Panc1 (cell line): ENCODE measurements at regions not wholly inside any gene's neighbourhood (a gene's known extent, or its start where the extent isn't known, plus 50 kb on each side); places are given as distances from the start of the nearest gene placed in this dataset.

ENCODE experiments used
- ATAC-seq: fragments of 200-7000 bp; cut with Tn5 transposase; 2 replicates; pipeline ENCODE4 v1.9.1; 2020; ENCODE audit warnings: mild to moderate bottlenecking, moderate library complexity
- BruUV-seq: library from RNA; stranded (reverse); fragments of 400-500 nt; replicated peaks from 2 replicates; lab custom pipeline; 2021; lab: Mats Ljungman, UMichigan
- CTCF ChIA-PET: fragments of 300-600 bp; sonication (Branson Sonifier 250); formaldehyde crosslinking; loops from one replicate; lab custom pipeline; 2022; ENCODE audit warnings: antibody characterized with exemption; lab: Charles Lee
- POLR2A ChIA-PET: fragments of 300-600 bp; sonication (Branson Sonifier 250); formaldehyde crosslinking; loops from one replicate; lab custom pipeline; 2022; ENCODE audit warnings: antibody characterized with exemption; lab: Charles Lee
- DNase-seq: peaks from one replicate; pipeline ENCODE4 v3.0.0-alpha.2; 2010; ENCODE audit warnings: low read depth, low spot score
- H3K27ac ChIP-seq: 2 replicates; pipeline ENCODE4 v1.5.1; 2011; ENCODE audit warnings: mild to moderate bottlenecking, low read length, inconsistent platforms
- H3K27me3 ChIP-seq: fragments of 200-500 bp; sonication (Bioruptor generic); 2 replicates; pipeline ENCODE4 v1.6.0; 2014; ENCODE audit warnings: low read length, inconsistent platforms; ENCODE audit not compliant: control insufficient read depth, insufficient read depth
- H3K36me3 ChIP-seq: fragments of 200-500 bp; sonication (Bioruptor generic); 2 replicates; pipeline ENCODE4 v1.5.1; 2014; ENCODE audit warnings: inconsistent platforms, mild to moderate bottlenecking, low read length, moderate library complexity; ENCODE audit not compliant: control insufficient read depth, insufficient read depth
- H3K4me1 ChIP-seq: 2 replicates; pipeline ENCODE4 v1.5.1; 2011; ENCODE audit warnings: inconsistent platforms, mild to moderate bottlenecking, low read length, moderate library complexity; ENCODE audit not compliant: control insufficient read depth, insufficient read depth
- H3K4me3 ChIP-seq, 2 experiments: 2 replicates each; pipeline ENCODE4 v1.5.1; 2011 to 2012; ENCODE audit warnings: low read depth in 2 of 2, low read length in 2 of 2, mild to moderate bottlenecking in 2 of 2, inconsistent platforms in 1 of 2, moderate library complexity in 1 of 2
- H3K9me3 ChIP-seq: fragments of 200-500 bp; sonication (Bioruptor generic); 2 replicates; pipeline ENCODE4 v1.5.1; 2014; ENCODE audit warnings: low read depth, mild to moderate bottlenecking, inconsistent platforms, low read length, moderate library complexity; ENCODE audit not compliant: control insufficient read depth, insufficient read depth
- POLR2AphosphoS5 ChIP-seq: IDR thresholded peaks from 2 replicates; pipeline ENCODE4 v1.6.1; 2012; ENCODE audit warnings: mild to moderate bottlenecking, low read depth, low read length, moderate library complexity
- SIN3A ChIP-seq: IDR thresholded peaks from 2 replicates; pipeline ENCODE4 v1.6.1; 2012; ENCODE audit warnings: low read depth, mild to moderate bottlenecking, low read length, moderate library complexity, borderline replicate concordance; ENCODE audit not compliant: insufficient read depth
- TCF7L2 ChIP-seq: IDR thresholded peaks from 2 replicates; pipeline ENCODE4 v1.6.1; 2011; ENCODE audit warnings: mild to moderate bottlenecking, low read depth, low read length, inconsistent platforms
- in situ Hi-C: cut with HindIII; loops from 2 replicates; pipeline ENCODE4 v1.10.0; 2016; ENCODE audit warnings: low sequenced_read_pairs, low pct_unique_long_range_greater_than_20kb
- intact Hi-C: fragments of 100-400 bp; cut with micrococcal nuclease; formaldehyde crosslinking; loops from one replicate; pipeline ENCODE4 v1.10.0; 2022; ENCODE audit not compliant: unreplicated experiment
- TF ChIP-seq, protein P1 (sequence below): fragments of 450-650 bp; IDR thresholded peaks from 2 replicates; pipeline ENCODE4 v1.5.1; 2017; ENCODE audit warnings: mild to moderate bottlenecking
- TF ChIP-seq, protein P2 (sequence below), 2 experiments: IDR thresholded peaks; 2 replicates each; pipeline ENCODE4 v1.6.1; 2011 to 2012; ENCODE audit warnings: low read depth in 2 of 2, control low read depth in 1 of 2, low read length in 1 of 2, mild to moderate bottlenecking in 1 of 2, moderate library complexity in 1 of 2; ENCODE audit not compliant: insufficient read depth in 1 of 2

DNA sequence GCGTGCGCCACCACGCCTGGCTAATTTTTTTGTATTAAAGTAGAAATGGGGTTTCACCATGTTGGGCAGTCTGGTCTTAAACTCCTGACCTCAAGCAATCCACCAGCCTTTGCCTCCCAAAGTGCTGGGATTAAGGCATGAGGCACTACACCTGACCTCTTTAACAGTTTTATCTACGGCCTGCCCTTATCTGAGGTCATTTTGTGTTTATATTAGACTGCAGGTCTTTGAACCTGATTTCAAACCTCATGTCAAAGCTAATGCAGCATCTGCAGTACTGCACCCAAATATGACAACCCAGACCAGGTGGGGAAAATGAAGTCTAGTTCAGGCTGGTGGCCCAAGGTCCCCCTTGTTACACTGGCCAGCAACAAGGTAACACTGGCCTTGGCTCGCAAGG lies 89.3 kb upstream of the ARMC2 start:
- peaks cover 11% of the 10 kb centered on the region for H3K27me3 ChIP-seq
- ATAC-seq = no peak
- BruUV-seq = no TSS peak

DNA sequence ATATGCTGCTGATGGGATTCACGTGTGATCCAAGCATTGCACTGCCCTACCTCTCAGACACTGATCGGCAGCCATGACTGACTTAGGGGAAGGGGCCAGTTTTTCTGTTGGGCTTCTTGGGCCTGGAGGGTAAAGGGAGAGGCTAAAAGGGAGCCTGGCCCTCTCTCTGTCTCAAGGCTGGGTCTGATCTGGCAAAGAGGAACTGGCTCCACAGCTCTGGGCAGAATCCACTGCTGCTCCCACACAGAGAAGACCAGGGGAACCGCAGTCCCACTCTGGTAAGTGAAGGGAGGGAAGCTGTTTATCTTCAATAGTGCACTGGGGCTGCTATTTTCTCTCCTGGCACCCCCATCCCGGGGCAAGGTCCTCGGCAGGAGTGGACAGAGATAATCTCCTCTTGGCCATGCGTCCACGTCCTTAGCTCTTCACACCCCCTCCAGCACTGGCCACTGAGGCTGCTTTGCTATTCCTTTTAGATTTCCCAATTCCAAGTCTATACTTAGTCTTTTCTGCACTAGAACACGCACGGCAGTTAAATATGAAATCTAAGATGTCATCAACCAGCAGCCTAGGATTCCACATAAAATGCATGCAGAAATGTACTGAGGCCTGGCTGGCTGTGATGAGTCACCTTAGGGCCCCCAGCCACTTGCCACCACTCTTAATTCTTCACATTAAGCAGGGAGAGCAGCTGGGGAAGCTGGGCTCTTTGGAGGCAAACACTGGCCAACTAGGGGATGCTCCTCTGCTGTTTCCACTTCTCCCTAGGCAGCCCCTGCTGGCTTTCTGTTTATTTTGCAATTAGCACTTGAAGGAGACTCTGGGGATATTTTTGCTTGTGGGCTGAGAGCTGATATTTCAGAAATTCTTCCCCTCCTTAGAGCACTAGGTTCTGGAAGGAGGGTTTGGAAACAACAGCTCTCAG lies 87.8 kb upstream of the ARMC2 start:
- Histone ChIP-seq H3K4me1 (no peaks in the 10 kb centered on the region), H3K36me3 (no peaks in the 10 kb centered on the region), H3K27me3 (peaks cover 12% of the 10 kb centered on the region), H3K9me3 (no peaks in the 10 kb centered on the region), H3K4me3 (no peak overlapping the region), H3K27ac (no peak overlapping the region)
- no peak; the same call in 1 of the 2 replicates for ATAC-seq
- DNase-seq = no peak
- intact Hi-C loops (no loop called here), in situ Hi-C loops (no loop called here)
- CTCF ChIA-PET = no interaction called here
- no TSS peak for BruUV-seq
- POLR2A ChIA-PET = interaction anchor here (0.6 to 0.7 kb wide), 2 partner anchors 335 to 378 kb away, joined by 3 to 6 read pairs; no protein-coding TSS in a partner anchor
- TF ChIP-seq TCF7L2 (no peak), POLR2AphosphoS5 (no peak), SIN3A (no peak)
- TF ChIP-seq, protein P1, sequence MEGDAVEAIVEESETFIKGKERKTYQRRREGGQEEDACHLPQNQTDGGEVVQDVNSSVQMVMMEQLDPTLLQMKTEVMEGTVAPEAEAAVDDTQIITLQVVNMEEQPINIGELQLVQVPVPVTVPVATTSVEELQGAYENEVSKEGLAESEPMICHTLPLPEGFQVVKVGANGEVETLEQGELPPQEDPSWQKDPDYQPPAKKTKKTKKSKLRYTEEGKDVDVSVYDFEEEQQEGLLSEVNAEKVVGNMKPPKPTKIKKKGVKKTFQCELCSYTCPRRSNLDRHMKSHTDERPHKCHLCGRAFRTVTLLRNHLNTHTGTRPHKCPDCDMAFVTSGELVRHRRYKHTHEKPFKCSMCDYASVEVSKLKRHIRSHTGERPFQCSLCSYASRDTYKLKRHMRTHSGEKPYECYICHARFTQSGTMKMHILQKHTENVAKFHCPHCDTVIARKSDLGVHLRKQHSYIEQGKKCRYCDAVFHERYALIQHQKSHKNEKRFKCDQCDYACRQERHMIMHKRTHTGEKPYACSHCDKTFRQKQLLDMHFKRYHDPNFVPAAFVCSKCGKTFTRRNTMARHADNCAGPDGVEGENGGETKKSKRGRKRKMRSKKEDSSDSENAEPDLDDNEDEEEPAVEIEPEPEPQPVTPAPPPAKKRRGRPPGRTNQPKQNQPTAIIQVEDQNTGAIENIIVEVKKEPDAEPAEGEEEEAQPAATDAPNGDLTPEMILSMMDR = no peak
- TF ChIP-seq, protein P2, sequence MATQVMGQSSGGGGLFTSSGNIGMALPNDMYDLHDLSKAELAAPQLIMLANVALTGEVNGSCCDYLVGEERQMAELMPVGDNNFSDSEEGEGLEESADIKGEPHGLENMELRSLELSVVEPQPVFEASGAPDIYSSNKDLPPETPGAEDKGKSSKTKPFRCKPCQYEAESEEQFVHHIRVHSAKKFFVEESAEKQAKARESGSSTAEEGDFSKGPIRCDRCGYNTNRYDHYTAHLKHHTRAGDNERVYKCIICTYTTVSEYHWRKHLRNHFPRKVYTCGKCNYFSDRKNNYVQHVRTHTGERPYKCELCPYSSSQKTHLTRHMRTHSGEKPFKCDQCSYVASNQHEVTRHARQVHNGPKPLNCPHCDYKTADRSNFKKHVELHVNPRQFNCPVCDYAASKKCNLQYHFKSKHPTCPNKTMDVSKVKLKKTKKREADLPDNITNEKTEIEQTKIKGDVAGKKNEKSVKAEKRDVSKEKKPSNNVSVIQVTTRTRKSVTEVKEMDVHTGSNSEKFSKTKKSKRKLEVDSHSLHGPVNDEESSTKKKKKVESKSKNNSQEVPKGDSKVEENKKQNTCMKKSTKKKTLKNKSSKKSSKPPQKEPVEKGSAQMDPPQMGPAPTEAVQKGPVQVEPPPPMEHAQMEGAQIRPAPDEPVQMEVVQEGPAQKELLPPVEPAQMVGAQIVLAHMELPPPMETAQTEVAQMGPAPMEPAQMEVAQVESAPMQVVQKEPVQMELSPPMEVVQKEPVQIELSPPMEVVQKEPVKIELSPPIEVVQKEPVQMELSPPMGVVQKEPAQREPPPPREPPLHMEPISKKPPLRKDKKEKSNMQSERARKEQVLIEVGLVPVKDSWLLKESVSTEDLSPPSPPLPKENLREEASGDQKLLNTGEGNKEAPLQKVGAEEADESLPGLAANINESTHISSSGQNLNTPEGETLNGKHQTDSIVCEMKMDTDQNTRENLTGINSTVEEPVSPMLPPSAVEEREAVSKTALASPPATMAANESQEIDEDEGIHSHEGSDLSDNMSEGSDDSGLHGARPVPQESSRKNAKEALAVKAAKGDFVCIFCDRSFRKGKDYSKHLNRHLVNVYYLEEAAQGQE (IDR thresholded peaks at IDR 0.05; ENCODE audit: insufficient read depth in 1 of 2, low read depth in 2 of 2, low read length in 1 of 2) = no peak

More for the DNA sequence above, 89.3 kb upstream of the ARMC2 start:
- TF ChIP-seq POLR2AphosphoS5 (no peak), TCF7L2 (no peak)
- TF ChIP-seq, protein P2 (IDR thresholded peaks at IDR 0.05; ENCODE audit: insufficient read depth in 1 of 2, low read depth in 2 of 2, low read length in 1 of 2) = no peak
- TF ChIP-seq, protein P1 = no peak
- ChIA-PET CTCF (no interaction called here), POLR2A (interaction anchor here (0.6 kb wide), 1 partner anchor 215 kb away, joined by 3 read pairs; no protein-coding TSS in a partner anchor)
- Histone ChIP-seq H3K36me3 (no peaks in the 10 kb centered on the region), H3K4me3 (no peak overlapping the region), H3K27ac (no peak overlapping the region), H3K4me1 (no peaks in the 10 kb centered on the region), H3K9me3 (no peaks in the 10 kb centered on the region)
- intact Hi-C loops (no loop called here), in situ Hi-C loops (no loop called here)
- DNase-seq = no peak
